Endothelial cell (in vitro differentiated cells): ENCODE measurements at regions not wholly inside any gene's neighbourhood (a gene's known extent, or its start where the extent isn't known, plus 50 kb on each side); places are given as distances from the start of the nearest gene placed in this dataset.

Experiments used
- DNase-seq: peaks from one replicate; pipeline ENCODE4 v3.0.0; 2021; ENCODE audit warnings: low spot score
- H3K27ac Mint-ChIP-seq: one replicate; pipeline ENCODE4 v1.8.0; 2021; ENCODE audit warnings: mixed read lengths, inconsistent platforms; ENCODE audit not compliant: unreplicated experiment
- H3K27me3 Mint-ChIP-seq: one replicate; pipeline ENCODE4 v1.8.0; 2021; ENCODE audit warnings: mild to moderate bottlenecking, moderate library complexity, mixed read lengths, inconsistent platforms; ENCODE audit not compliant: unreplicated experiment
- H3K36me3 Mint-ChIP-seq: one replicate; pipeline ENCODE4 v1.8.0; 2021; ENCODE audit warnings: mild to moderate bottlenecking, low read depth, mixed read lengths, inconsistent platforms; ENCODE audit not compliant: unreplicated experiment
- H3K4me1 Mint-ChIP-seq: one replicate; pipeline ENCODE4 v1.8.0; 2021; ENCODE audit warnings: mild to moderate bottlenecking, mixed read lengths, inconsistent platforms; ENCODE audit not compliant: unreplicated experiment
- H3K4me3 Mint-ChIP-seq: one replicate; pipeline ENCODE4 v1.8.0; 2021; ENCODE audit warnings: mild to moderate bottlenecking, mixed read lengths, inconsistent platforms; ENCODE audit not compliant: unreplicated experiment
- H3K9me3 Mint-ChIP-seq: one replicate; pipeline ENCODE4 v1.8.0; 2021; ENCODE audit warnings: mixed read lengths, inconsistent platforms; ENCODE audit not compliant: unreplicated experiment
- TF ChIP-seq, protein P1 (sequence below): fragments of 200-600 bp; sonication (generic); IDR thresholded peaks from one replicate; pipeline ENCODE4 v1.5.0; 2021; ENCODE audit warnings: antibody characterized with exemption; ENCODE audit not compliant: unreplicated experiment

DNA sequence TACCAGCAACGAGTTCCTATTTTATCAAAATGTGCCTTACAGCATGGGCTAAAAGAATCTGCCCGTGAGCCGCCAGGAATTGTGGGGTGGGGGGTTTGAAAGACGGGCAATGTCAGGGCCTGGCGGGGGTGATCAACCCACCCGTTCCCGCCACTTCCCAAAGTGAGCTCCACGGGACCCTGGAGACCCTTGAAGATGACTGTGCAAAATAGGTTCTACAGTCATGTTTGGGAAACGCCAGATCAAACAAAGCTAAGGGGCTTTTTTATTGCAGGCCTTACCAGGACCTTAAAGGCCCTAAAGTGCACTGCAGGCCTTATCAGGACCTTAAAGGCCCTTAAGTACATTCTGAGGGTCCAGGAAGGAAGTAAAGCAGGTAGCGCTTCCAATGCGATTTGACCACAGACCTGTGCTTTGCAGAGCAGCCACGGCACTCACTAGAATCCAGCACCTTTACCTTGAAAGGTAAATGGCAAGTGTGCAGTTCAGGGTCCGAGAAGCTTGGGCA, 404.1 kb downstream of the SHANK2 start:
- H3K36me3 Mint-ChIP-seq = no peaks in the 10 kb centered on the region
- H3K4me3 Mint-ChIP-seq = no peak overlapping the region

DNA sequence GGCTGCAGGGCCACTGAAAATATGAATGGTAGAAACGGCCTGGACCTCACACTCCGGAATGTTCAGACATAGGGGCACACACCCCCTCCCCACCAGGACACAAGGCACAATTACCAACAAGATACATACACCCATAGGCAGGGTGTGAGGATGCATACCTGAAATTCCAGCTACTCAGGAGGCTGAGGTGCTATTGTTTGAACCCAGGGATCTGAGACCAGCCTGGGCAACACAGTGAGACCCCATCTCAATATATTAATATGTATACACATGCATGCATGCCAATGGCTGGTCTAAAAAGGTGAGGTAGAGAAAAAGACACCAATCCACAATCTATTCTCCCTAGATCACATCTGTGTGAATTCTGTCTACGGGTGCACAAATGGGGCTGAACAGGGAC, 403.3 kb downstream of the SHANK2 start:
- DNase-seq = no peak
- no peaks in the 10 kb centered on the region for H3K9me3 Mint-ChIP-seq
- no peak overlapping the region for H3K27ac Mint-ChIP-seq
- no peaks in the 10 kb centered on the region for H3K36me3 Mint-ChIP-seq
- TF ChIP-seq, protein P1, sequence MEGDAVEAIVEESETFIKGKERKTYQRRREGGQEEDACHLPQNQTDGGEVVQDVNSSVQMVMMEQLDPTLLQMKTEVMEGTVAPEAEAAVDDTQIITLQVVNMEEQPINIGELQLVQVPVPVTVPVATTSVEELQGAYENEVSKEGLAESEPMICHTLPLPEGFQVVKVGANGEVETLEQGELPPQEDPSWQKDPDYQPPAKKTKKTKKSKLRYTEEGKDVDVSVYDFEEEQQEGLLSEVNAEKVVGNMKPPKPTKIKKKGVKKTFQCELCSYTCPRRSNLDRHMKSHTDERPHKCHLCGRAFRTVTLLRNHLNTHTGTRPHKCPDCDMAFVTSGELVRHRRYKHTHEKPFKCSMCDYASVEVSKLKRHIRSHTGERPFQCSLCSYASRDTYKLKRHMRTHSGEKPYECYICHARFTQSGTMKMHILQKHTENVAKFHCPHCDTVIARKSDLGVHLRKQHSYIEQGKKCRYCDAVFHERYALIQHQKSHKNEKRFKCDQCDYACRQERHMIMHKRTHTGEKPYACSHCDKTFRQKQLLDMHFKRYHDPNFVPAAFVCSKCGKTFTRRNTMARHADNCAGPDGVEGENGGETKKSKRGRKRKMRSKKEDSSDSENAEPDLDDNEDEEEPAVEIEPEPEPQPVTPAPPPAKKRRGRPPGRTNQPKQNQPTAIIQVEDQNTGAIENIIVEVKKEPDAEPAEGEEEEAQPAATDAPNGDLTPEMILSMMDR = no peak
- peaks cover 10% of the 10 kb centered on the region for H3K4me1 Mint-ChIP-seq
- no peaks in the 10 kb centered on the region for H3K27me3 Mint-ChIP-seq
- H3K4me3 Mint-ChIP-seq = no peak overlapping the region

More for the DNA sequence above, 404.1 kb downstream of the SHANK2 start:
- Mint-ChIP-seq H3K4me1 (peaks cover 5% of the 10 kb centered on the region), H3K27ac (no peak overlapping the region), H3K9me3 (no peaks in the 10 kb centered on the region), H3K27me3 (no peaks in the 10 kb centered on the region)
- TF ChIP-seq, protein P1 = no peak
- no peak for DNase-seq

DNA sequence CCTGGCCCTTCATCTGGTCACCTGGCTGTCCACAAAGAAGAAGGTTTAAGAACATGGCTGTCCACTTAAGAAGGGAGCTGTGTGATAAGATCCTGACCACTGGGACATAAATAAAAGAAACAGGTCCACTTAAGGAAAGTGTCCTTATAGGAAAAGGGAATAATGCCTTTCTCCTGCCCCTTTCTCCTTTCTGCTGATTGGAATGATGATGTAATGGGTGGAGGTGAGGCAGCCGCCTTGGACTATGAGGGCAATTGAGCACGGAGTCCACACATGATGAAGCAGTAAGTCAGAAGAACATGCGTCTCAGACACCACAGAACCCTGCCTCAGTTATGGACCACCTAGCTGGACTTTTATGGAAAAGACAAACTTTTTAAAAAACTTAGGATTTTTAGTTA, 401.1 kb downstream of the SHANK2 start:
- DNase-seq = no peak
- no peak overlapping the region for H3K4me3 Mint-ChIP-seq
- no peaks in the 10 kb centered on the region for H3K9me3 Mint-ChIP-seq
- H3K4me1 Mint-ChIP-seq = peaks cover 5% of the 10 kb centered on the region
- no peaks in the 10 kb centered on the region for H3K36me3 Mint-ChIP-seq
- TF ChIP-seq, protein P1 = no peak
- H3K27ac Mint-ChIP-seq = no peak overlapping the region
- no peaks in the 10 kb centered on the region for H3K27me3 Mint-ChIP-seq

DNA sequence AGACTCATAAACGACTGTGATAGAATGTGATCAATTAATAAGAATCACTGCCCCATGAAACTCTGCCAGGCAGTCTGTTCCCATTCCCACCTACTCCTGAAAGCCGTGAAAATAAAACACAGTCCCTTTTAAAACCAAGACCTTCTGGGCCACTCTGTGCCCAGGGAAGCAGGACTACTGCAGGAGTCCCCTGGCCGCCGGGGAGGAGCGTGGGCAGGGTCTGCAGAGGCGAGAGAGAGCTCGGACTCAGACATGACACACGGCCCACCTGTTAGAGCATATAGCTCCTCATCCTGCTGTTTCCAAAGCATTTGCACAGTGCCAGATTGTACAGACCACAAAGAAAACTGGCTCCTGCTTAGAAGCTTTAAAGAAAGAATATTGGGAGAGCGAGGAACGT, 400.5 kb downstream of the SHANK2 start:
- peaks cover 8% of the 10 kb centered on the region for H3K4me1 Mint-ChIP-seq
- H3K27ac Mint-ChIP-seq = no peak overlapping the region
- TF ChIP-seq, protein P1 = no peak
- no peaks in the 10 kb centered on the region for H3K9me3 Mint-ChIP-seq
- H3K4me3 Mint-ChIP-seq = no peak overlapping the region
- H3K27me3 Mint-ChIP-seq = no peaks in the 10 kb centered on the region
- no peak for DNase-seq
- H3K36me3 Mint-ChIP-seq = no peaks in the 10 kb centered on the region

DNA sequence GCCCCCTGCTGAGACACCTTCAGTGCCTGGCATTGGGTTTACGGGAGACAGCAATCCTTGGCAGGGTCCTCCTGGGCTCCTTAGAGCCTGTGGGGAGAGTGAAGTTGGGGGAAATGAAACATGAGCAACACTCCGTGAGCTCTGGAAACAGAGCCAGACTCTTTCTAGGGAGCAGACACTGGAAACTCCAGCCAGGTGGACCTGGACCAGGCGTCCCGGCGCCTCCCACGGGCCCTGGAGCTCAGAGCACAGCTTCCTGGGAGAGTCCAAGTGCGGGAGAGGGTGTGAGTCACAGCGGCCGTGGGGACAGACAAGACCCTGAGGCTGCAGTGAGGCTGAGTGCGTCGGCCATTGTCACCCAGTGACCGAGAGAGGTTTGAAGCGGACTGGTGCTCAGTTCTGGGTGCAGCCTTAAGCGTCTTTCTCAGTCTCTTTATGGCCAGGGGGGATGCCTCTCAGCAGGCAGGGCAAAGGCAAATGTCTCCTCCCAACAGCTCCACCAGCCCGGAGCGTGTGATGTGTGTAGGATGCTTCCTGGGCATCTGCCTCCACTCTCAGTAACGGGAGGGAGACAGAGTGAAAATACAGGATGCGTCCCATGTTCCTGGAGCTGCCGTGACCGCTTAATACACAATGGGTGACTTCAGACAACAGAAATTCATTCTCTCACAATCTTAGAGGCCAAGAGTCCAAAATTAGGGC, 399.2 kb downstream of the SHANK2 start:
- Mint-ChIP-seq H3K27ac (peak overlapping the region; percentile 79), H3K36me3 (no peaks in the 10 kb centered on the region), H3K27me3 (no peaks in the 10 kb centered on the region), H3K9me3 (no peaks in the 10 kb centered on the region), H3K4me3 (no peak overlapping the region), H3K4me1 (peaks cover 13% of the 10 kb centered on the region)
- no peak for DNase-seq
- TF ChIP-seq, protein P1 = no peak
